Caki2 (cell line): ENCODE measurements at regions not wholly inside any gene's neighbourhood (a gene's known extent, or its start where the extent isn't known, plus 50 kb on each side); places are given as distances from the start of the nearest gene placed in this dataset.

Experiments
- DNase-seq: peaks from one replicate; pipeline ENCODE4 v3.0.0-alpha.2; 2015; ENCODE audit warnings: low read depth
- in situ Hi-C: cut with HindIII; loops from 2 replicates; pipeline ENCODE4 v1.10.0; 2016; ENCODE audit warnings: low sequenced_read_pairs, low pct_unique_long_range_greater_than_20kb, mixed read lengths

GRCh38 chr14:56888274-56888673 lies 78.0 kb upstream of the OTX2 start:
- in situ Hi-C loops = no loop called here
- no peak for DNase-seq

GRCh38 chr14:56887216-56887615 lies 76.9 kb upstream of the OTX2 start:
- in situ Hi-C loops = no loop called here
- DNase-seq = no peak

GRCh38 chr14:56886471-56887062 lies 76.3 kb upstream of the OTX2 start:
- no peak for DNase-seq
- in situ Hi-C loops = no loop called here

GRCh38 chr14:56885825-56886224 lies 75.5 kb upstream of the OTX2 start:
- in situ Hi-C loops = no loop called here

GRCh38 chr14:56884617-56885016 lies 74.3 kb upstream of the OTX2 start:
- no peak for DNase-seq
- in situ Hi-C loops = no loop called here

More at GRCh38 chr14:56885825-56886224, 75.5 kb upstream of the OTX2 start:
- DNase-seq = no peak

GRCh38 chr14:56881181-56881580 lies 70.9 kb upstream of the OTX2 start:
- in situ Hi-C loops = no loop called here

GRCh38 chr14:56878766-56879165 lies 68.5 kb upstream of the OTX2 start:
- no peak for DNase-seq
- in situ Hi-C loops = no loop called here

More at GRCh38 chr14:56881181-56881580, 70.9 kb upstream of the OTX2 start:
- no peak for DNase-seq

GRCh38 chr14:56875104-56875675 lies 64.9 kb upstream of the OTX2 start:
- in situ Hi-C loops = no loop called here
- DNase-seq = no peak

GRCh38 chr14:56874375-56874774 lies 64.1 kb upstream of the OTX2 start:
- in situ Hi-C loops = no loop called here
- peak; percentile 11 for DNase-seq

- in situ Hi-C loops = no loop called here
- no peak for DNase-seq
These were observed 60.1 kb upstream of the OTX2 start for GRCh38 chr14:56870336-56870735.

- in situ Hi-C loops = no loop called here
- DNase-seq = no peak
These were observed 58.4 kb upstream of the OTX2 start for GRCh38 chr14:56868660-56869059.

GRCh38 chr14:56862836-56863235 lies 52.6 kb upstream of the OTX2 start:
- DNase-seq = no peak
- in situ Hi-C loops = no loop called here

- in situ Hi-C loops = no loop called here
- no peak for DNase-seq
These were observed 50.2 kb upstream of the OTX2 start for GRCh38 chr14:56860441-56860840.
